ENCODE measurements at regions not wholly inside any gene's neighbourhood (a gene's known extent, or its start where the extent isn't known, plus 50 kb on each side); places are given as distances from the start of the nearest gene placed in this dataset.

DNA sequence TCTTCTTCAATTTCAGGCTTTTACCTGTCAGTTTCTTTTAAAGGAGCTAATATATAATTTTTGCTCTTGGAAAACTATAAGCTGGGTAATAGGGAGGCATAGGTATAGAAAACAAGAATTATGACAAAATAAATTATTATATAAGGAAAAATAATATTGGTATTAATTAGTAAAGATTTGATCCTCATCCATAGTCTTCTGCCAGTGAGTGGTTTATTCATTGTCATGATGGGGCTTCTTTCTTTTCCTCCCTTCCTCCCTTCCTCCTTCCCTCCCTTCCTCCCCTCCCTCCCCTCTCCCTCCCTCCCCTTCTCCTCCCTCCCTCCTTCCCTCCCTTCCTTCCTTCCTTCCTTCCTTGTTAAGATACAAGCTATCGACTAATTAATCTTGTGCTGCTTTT lies 698.6 kb downstream of the SORCS3 start:
- DNase-seq: no peak

DNA sequence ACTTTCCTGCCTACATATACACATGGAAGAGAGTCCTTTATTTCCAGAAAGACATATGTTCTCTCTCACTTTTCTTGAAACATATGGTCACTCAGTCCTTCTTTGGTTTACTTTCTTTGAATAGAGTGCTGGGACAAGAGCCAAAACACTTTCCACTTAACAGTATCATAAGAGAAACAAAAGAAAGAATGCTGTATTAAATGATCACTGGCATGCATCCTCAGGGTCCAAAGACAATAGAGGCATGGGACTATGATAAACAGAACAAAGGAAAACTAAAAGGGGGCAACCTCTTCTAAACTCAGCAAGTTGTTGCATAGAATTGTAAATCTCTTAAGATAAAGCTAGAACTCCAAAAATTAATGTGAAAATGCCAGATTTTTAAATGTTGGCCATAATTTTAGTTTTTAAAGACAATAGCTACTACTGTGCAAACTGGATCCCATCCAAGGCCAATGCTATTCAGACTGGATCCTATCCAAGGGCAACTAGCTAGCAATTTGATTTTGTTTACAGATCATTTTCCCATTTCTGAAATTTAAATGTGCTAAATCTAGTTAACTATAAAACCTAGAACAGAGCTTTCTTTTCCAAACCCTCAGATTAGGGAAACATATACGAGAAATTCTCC lies 687.5 kb downstream of the SORCS3 start:
- peak in 1 of 2 experiments; percentile 56 for DNase-seq

All from NCI-H446 (cell line).